ENCODE measurements at regions not wholly inside any gene's neighbourhood (a gene's known extent, or its start where the extent isn't known, plus 50 kb on each side); places are given as distances from the start of the nearest gene placed in this dataset.

DNA sequence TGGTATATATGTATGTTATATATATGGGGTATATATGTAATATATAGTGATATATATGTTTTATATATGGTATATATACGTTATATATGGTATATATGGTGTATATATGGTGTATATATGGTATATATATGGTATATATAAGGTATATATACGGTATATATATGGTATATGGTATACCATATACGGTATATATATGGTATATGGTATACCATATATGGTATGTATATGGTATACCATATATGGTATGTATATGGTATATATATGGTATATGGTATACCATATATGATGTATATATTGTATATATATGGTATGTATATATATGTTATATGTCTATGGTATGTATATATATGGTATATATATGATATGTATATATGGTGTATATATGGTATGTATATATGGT, 447.7 kb upstream of the USP24 start:
- TF ChIP-seq EZH2 (IDR thresholded peaks at IDR 0.05; ENCODE audit: insufficient read depth, poor library complexity, severe bottlenecking) (no peak), EZH2phosphoT487 (IDR thresholded peaks at IDR 0.05; ENCODE audit: insufficient read depth, low read depth) (0 out of 2 replicates have a peak, but pooled peaks have one; percentile 53)
